Neural progenitor cell (in vitro differentiated cells): ENCODE measurements at regions not wholly inside any gene's neighbourhood (a gene's known extent, or its start where the extent isn't known, plus 50 kb on each side); places are given as distances from the start of the nearest gene placed in this dataset.

Experiments
- DNase-seq: peaks from one replicate; pipeline ENCODE4 v3.0.0-alpha.2; 2016; ENCODE audit warnings: low spot score
- H2AFZ ChIP-seq: fragments of 200-600 bp; sonication (generic); replicated peaks from 2 replicates; pipeline ENCODE4 v1.6.1; 2016; ENCODE audit warnings: antibody characterized with exemption
- H3F3A ChIP-seq: fragments of 200-600 bp; sonication (generic); 2 replicates; pipeline ENCODE4 v1.6.1; 2016; ENCODE audit warnings: antibody characterized with exemption, low read depth
- H3K27ac ChIP-seq: fragments of 200-600 bp; sonication (generic); 2 replicates; pipeline ENCODE4 v1.5.1; 2016; ENCODE audit warnings: mild to moderate bottlenecking
- H3K27me3 ChIP-seq: fragments of 200-600 bp; sonication (generic); 2 replicates; pipeline ENCODE4 v1.6.1; 2016; ENCODE audit warnings: mild to moderate bottlenecking, moderate library complexity
- H3K36me3 ChIP-seq: fragments of 200-600 bp; sonication (generic); 2 replicates; pipeline ENCODE4 v1.5.1; 2016
- H3K4me1 ChIP-seq: fragments of 200-600 bp; sonication (generic); 2 replicates; pipeline ENCODE4 v1.6.1; 2016; ENCODE audit warnings: mixed run types
- H3K4me2 ChIP-seq: fragments of 200-600 bp; sonication (generic); 2 replicates; pipeline ENCODE4 v1.6.1; 2016
- H3K4me3 ChIP-seq: fragments of 200-600 bp; sonication (generic); 2 replicates; pipeline ENCODE4 v1.5.1; 2016
- H3K79me2 ChIP-seq: fragments of 200-600 bp; sonication (generic); 2 replicates; pipeline ENCODE4 v1.6.1; 2016; ENCODE audit warnings: low read depth
- H3K9ac ChIP-seq: fragments of 200-600 bp; sonication (generic); 2 replicates; pipeline ENCODE4 v1.6.1; 2016
- H3K9me3 ChIP-seq: fragments of 200-600 bp; sonication (generic); 2 replicates; pipeline ENCODE4 v1.5.1; 2016; ENCODE audit warnings: low read depth
- H4K20me1 ChIP-seq: fragments of 200-600 bp; sonication (generic); 2 replicates; pipeline ENCODE4 v1.6.1; 2016; ENCODE audit warnings: low read depth
- H3K27ac Mint-ChIP-seq: 3 replicates; pipeline ENCODE4 v1.8.0; 2021; ENCODE audit warnings: mixed read lengths
- H3K27me3 Mint-ChIP-seq: 2 replicates; pipeline ENCODE4 v1.8.0; 2022; ENCODE audit warnings: low read depth, mild to moderate bottlenecking, inconsistent platforms, moderate library complexity, mixed read lengths; ENCODE audit not compliant: insufficient read depth
- H3K36me3 Mint-ChIP-seq: 3 replicates; pipeline ENCODE4 v1.8.0; 2021; ENCODE audit warnings: mixed read lengths
- H3K4me1 Mint-ChIP-seq: 3 replicates; pipeline ENCODE4 v1.8.0; 2021; ENCODE audit warnings: mixed read lengths
- H3K4me3 Mint-ChIP-seq: 3 replicates; pipeline ENCODE4 v1.8.0; 2021; ENCODE audit warnings: mild to moderate bottlenecking, moderate library complexity, mixed read lengths
- H3K9me3 Mint-ChIP-seq: 3 replicates; pipeline ENCODE4 v1.8.0; 2020; ENCODE audit warnings: mixed read lengths
- CTCF ChIP-seq: fragments of 200-600 bp; sonication (generic); IDR thresholded peaks from 2 replicates; pipeline ENCODE4 v1.5.1; 2017; ENCODE audit warnings: antibody characterized with exemption, mild to moderate bottlenecking
- EZH2 ChIP-seq: fragments of 200-600 bp; sonication (generic); IDR thresholded peaks from 2 replicates; pipeline ENCODE4 v1.6.1; 2017; ENCODE audit warnings: antibody characterized with exemption, mild to moderate bottlenecking, moderate library complexity
- EZH2phosphoT487 ChIP-seq: fragments of 200-600 bp; sonication (generic); IDR thresholded peaks from 2 replicates; pipeline ENCODE4 v1.6.1; 2017; ENCODE audit warnings: antibody characterized with exemption

- Histone ChIP-seq H3K4me2 (no peak overlapping the region), H3K27ac (no peak overlapping the region), H2AFZ (no peak overlapping the region), H3K36me3 (no peaks in the 10 kb centered on the region), H3K79me2 (no peaks in the 10 kb centered on the region), H3K9ac (no peak overlapping the region), H3K9me3 (no peaks in the 10 kb centered on the region), H3K4me1 (peaks cover 5% of the 10 kb centered on the region), H3K27me3 (no peaks in the 10 kb centered on the region), H3K4me3 (no peak overlapping the region), H3F3A (peaks cover 9% of the 10 kb centered on the region), H4K20me1 (no peaks in the 10 kb centered on the region)
- Mint-ChIP-seq H3K4me1 (peaks cover 48% of the 10 kb centered on the region), H3K36me3 (no peaks in the 10 kb centered on the region), H3K4me3 (no peak overlapping the region), H3K27me3 (no peaks in the 10 kb centered on the region), H3K27ac (no peak overlapping the region), H3K9me3 (no peaks in the 10 kb centered on the region)
- DNase-seq: no peak
- no peak for TF ChIP-seq EZH2
Observed at GRCh38 chrX:134737061-134737460, 59.9 kb downstream of the PABIR2 start.

- no peaks in the 10 kb centered on the region for H3K9me3 Mint-ChIP-seq
Observed at GRCh38 chrX:134736356-134736755, 60.6 kb downstream of the PABIR2 start.

GRCh38 chrX:134735015-134735414 is 62.0 kb downstream of the PABIR2 start:
- H3F3A ChIP-seq: peaks cover 9% of the 10 kb centered on the region
- H3K36me3 ChIP-seq: no peaks in the 10 kb centered on the region
- H2AFZ ChIP-seq: no peak overlapping the region
- Mint-ChIP-seq H3K27me3 (no peaks in the 10 kb centered on the region), H3K4me1 (peaks cover 44% of the 10 kb centered on the region), H3K4me3 (no peak overlapping the region), H3K27ac (peak overlapping the region; percentile 3), H3K36me3 (no peaks in the 10 kb centered on the region), H3K9me3 (no peaks in the 10 kb centered on the region)
- H3K9ac ChIP-seq: no peak overlapping the region
- no peaks in the 10 kb centered on the region for H4K20me1 ChIP-seq
- H3K4me1 ChIP-seq: peaks cover 5% of the 10 kb centered on the region
- no peaks in the 10 kb centered on the region for H3K79me2 ChIP-seq
- DNase-seq: no peak
- no peak for TF ChIP-seq EZH2phosphoT487
- TF ChIP-seq CTCF: no peak
- TF ChIP-seq EZH2: no peak
- no peak overlapping the region for H3K4me2 ChIP-seq
- H3K27me3 ChIP-seq: no peaks in the 10 kb centered on the region
- no peaks in the 10 kb centered on the region for H3K9me3 ChIP-seq
- no peak overlapping the region for H3K27ac ChIP-seq
- no peak overlapping the region for H3K4me3 ChIP-seq

More at GRCh38 chrX:134736356-134736755, 60.6 kb downstream of the PABIR2 start:
- Histone ChIP-seq H3K79me2 (no peaks in the 10 kb centered on the region), H3K9ac (no peak overlapping the region), H3K4me1 (peaks cover 5% of the 10 kb centered on the region), H2AFZ (no peak overlapping the region), H3F3A (peaks cover 9% of the 10 kb centered on the region), H3K4me2 (no peak overlapping the region), H3K27ac (no peak overlapping the region), H3K9me3 (no peaks in the 10 kb centered on the region), H3K36me3 (no peaks in the 10 kb centered on the region), H4K20me1 (no peaks in the 10 kb centered on the region), H3K4me3 (no peak overlapping the region), H3K27me3 (no peaks in the 10 kb centered on the region)
- TF ChIP-seq CTCF (no peak), EZH2phosphoT487 (no peak), EZH2 (no peak)
- H3K27ac Mint-ChIP-seq: no peak overlapping the region
- peaks cover 44% of the 10 kb centered on the region for H3K4me1 Mint-ChIP-seq
- no peaks in the 10 kb centered on the region for H3K27me3 Mint-ChIP-seq
- DNase-seq: no peak
- no peak overlapping the region for H3K4me3 Mint-ChIP-seq
- H3K36me3 Mint-ChIP-seq: no peaks in the 10 kb centered on the region

DNA sequence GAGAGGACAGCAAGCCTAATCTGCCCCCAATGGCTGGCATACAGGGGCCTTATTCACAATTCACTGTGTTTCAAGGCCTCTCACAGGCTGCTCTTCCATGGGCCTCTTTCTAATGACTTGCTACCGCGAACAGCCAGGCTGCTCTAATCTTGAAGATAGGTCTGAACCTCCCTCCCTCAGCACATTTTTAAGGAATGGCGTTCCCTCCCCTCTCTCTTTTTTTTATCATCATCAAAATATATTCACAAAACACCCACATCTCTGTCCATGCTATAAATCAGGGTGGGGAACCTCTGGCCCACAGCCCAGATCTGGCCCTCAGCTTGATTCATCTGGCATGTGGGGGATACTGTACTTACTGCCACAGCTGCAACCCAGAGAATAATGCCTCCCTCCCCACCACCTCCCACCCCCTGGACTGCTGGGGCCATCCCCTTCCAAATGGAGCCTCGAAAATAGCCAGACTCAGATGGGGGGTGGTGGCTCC is 62.5 kb downstream of the PABIR2 start:
- H3K27me3 ChIP-seq: no peaks in the 10 kb centered on the region
- DNase-seq: no peak
- H3K36me3 Mint-ChIP-seq: no peaks in the 10 kb centered on the region
- peaks cover 44% of the 10 kb centered on the region for H3K4me1 Mint-ChIP-seq
- no peak overlapping the region for H2AFZ ChIP-seq
- H3K9me3 Mint-ChIP-seq: no peaks in the 10 kb centered on the region
- no peak overlapping the region for H3K4me3 ChIP-seq
- TF ChIP-seq EZH2phosphoT487 (no peak), CTCF (no peak), EZH2 (no peak)
- H3K4me1 ChIP-seq: peaks cover 5% of the 10 kb centered on the region
- no peaks in the 10 kb centered on the region for H4K20me1 ChIP-seq
- H3K4me2 ChIP-seq: no peak overlapping the region
- no peaks in the 10 kb centered on the region for H3K36me3 ChIP-seq
- no peaks in the 10 kb centered on the region for H3K9me3 ChIP-seq
- no peak overlapping the region for H3K4me3 Mint-ChIP-seq
- peaks cover 9% of the 10 kb centered on the region for H3F3A ChIP-seq
- H3K27ac ChIP-seq: no peak overlapping the region
- H3K27ac Mint-ChIP-seq: peak overlapping the region; percentile 91
- no peaks in the 10 kb centered on the region for H3K79me2 ChIP-seq
- H3K27me3 Mint-ChIP-seq: no peaks in the 10 kb centered on the region
- H3K9ac ChIP-seq: no peak overlapping the region
